Smooth muscle cell (in vitro differentiated cells): ENCODE measurements at regions not wholly inside any gene's neighbourhood (a gene's known extent, or its start where the extent isn't known, plus 50 kb on each side); places are given as distances from the start of the nearest gene placed in this dataset.

Source experiments
- DNase-seq: peaks from one replicate; lab custom pipeline; 2025; ENCODE audit not compliant: unreplicated experiment; lab: John Stamatoyannopoulos, UW
- H2AFZ ChIP-seq: fragments of 200-600 bp; sonication (generic); 2 replicates; pipeline ENCODE4 v1.6.0; 2016; ENCODE audit warnings: antibody characterized with exemption, low read depth, mild to moderate bottlenecking
- H3F3A ChIP-seq: fragments of 200-600 bp; sonication (generic); 2 replicates; pipeline ENCODE4 v1.6.0; 2017; ENCODE audit warnings: antibody characterized with exemption, low read depth
- H3K27ac ChIP-seq: fragments of 200-600 bp; sonication (generic); 2 replicates; pipeline ENCODE4 v1.5.1; 2016; ENCODE audit warnings: low read depth, mild to moderate bottlenecking
- H3K27me3 ChIP-seq: fragments of 200-600 bp; sonication (generic); 2 replicates; pipeline ENCODE4 v1.6.1; 2016; ENCODE audit warnings: low read depth, mild to moderate bottlenecking
- H3K36me3 ChIP-seq: fragments of 200-600 bp; sonication (generic); 2 replicates; pipeline ENCODE4 v1.5.1; 2016; ENCODE audit warnings: low read depth
- H3K4me1 ChIP-seq: fragments of 200-600 bp; sonication (generic); 2 replicates; pipeline ENCODE4 v1.5.1; 2016; ENCODE audit warnings: low read depth
- H3K4me2 ChIP-seq: fragments of 200-600 bp; sonication (generic); 2 replicates; pipeline ENCODE4 v1.6.0; 2016; ENCODE audit warnings: mild to moderate bottlenecking
- H3K4me3 ChIP-seq: fragments of 200-600 bp; sonication (generic); 2 replicates; pipeline ENCODE4 v1.5.1; 2016; ENCODE audit warnings: mild to moderate bottlenecking
- H3K79me2 ChIP-seq: fragments of 200-600 bp; sonication (generic); 2 replicates; pipeline ENCODE4 v1.6.0; 2016; ENCODE audit warnings: low read depth, mild to moderate bottlenecking
- H3K9ac ChIP-seq: fragments of 200-600 bp; sonication (generic); 2 replicates; pipeline ENCODE4 v1.6.0; 2016; ENCODE audit warnings: low read depth
- H3K9me3 ChIP-seq: fragments of 200-600 bp; sonication (generic); replicated peaks from 2 replicates; pipeline ENCODE4 v1.5.1; 2016; ENCODE audit warnings: low read depth
- H4K20me1 ChIP-seq: fragments of 200-600 bp; sonication (generic); 2 replicates; pipeline ENCODE4 v1.6.0; 2016; ENCODE audit warnings: low read depth
- WGBS: methylation state at CpG from one replicate; pipeline ENCODE4 v1.1.7; 2016; ENCODE audit warnings: low lambda C conversion rate; 5-methylcytosine and 5-hydroxymethylcytosine counted together
- TF ChIP-seq, protein P1 (sequence below): fragments of 200-600 bp; sonication (generic); IDR thresholded peaks from 2 replicates; pipeline ENCODE4 v1.5.1; 2017; ENCODE audit warnings: borderline replicate concordance, mild to moderate bottlenecking, antibody characterized with exemption; ENCODE audit not compliant: insufficient read depth, poor library complexity, severe bottlenecking

DNA sequence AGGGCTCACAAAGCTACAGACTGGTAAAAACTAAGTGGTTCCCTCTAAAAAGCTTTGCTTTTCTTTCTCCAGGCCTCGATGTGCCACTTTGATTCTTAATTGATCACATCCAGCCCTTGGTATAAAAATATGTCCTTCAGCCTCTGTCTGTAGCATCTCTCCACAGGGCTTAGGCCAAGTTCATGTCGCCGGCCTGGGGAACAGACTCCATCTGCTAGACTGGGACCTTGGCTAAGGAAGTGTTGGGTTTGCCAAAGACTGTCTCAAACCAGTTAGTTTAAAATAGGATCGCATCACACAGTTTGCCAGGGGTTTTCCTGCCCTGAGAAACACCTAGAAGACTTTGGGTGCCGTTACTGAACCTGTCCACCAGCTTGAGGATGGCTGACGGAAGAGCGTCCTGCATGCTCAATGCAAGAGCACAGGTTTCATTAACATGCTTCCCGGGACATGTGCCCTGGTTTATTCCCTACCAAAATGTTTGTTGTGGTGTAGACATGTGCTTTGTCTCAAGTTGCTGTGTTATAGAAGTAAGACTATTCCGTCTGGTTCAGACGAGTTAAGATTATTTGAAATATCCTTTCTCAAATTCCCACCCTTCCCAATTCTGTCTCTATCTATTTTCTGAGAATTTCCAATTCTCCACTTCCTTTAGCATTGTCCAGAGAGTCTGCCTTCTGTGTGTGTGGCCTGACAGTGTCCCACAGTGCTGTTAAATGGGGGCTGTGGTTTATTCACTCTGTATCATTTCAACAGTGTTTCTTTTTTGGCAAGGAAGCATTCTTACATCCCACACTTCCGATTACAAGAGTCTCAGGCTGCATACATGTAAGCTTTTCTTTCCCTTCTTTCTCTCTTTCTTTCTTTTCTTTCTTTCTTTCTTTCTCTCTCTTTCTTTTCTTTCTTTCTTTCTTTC lies 334.7 kb downstream of the INHBA start:
- no peak overlapping the region for H3K27ac ChIP-seq
- TF ChIP-seq, protein P1, sequence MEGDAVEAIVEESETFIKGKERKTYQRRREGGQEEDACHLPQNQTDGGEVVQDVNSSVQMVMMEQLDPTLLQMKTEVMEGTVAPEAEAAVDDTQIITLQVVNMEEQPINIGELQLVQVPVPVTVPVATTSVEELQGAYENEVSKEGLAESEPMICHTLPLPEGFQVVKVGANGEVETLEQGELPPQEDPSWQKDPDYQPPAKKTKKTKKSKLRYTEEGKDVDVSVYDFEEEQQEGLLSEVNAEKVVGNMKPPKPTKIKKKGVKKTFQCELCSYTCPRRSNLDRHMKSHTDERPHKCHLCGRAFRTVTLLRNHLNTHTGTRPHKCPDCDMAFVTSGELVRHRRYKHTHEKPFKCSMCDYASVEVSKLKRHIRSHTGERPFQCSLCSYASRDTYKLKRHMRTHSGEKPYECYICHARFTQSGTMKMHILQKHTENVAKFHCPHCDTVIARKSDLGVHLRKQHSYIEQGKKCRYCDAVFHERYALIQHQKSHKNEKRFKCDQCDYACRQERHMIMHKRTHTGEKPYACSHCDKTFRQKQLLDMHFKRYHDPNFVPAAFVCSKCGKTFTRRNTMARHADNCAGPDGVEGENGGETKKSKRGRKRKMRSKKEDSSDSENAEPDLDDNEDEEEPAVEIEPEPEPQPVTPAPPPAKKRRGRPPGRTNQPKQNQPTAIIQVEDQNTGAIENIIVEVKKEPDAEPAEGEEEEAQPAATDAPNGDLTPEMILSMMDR, result no peak
- no peaks in the 10 kb centered on the region for H3K27me3 ChIP-seq
- no peaks in the 10 kb centered on the region for H3K4me1 ChIP-seq
- no peaks in the 10 kb centered on the region for H4K20me1 ChIP-seq
- WGBS, result 86% methylated on average over 11 of the region's 11 CpGs
- H3F3A ChIP-seq, result no peaks in the 10 kb centered on the region
- H3K79me2 ChIP-seq, result no peaks in the 10 kb centered on the region
- H3K36me3 ChIP-seq, result no peaks in the 10 kb centered on the region
- H3K9ac ChIP-seq, result no peak overlapping the region
- H3K9me3 ChIP-seq, result no peaks in the 10 kb centered on the region
- peak overlapping the region; percentile 69 for H2AFZ ChIP-seq
- DNase-seq, result no peak
- H3K4me2 ChIP-seq, result peak overlapping the region; percentile 45
- no peak overlapping the region for H3K4me3 ChIP-seq

DNA sequence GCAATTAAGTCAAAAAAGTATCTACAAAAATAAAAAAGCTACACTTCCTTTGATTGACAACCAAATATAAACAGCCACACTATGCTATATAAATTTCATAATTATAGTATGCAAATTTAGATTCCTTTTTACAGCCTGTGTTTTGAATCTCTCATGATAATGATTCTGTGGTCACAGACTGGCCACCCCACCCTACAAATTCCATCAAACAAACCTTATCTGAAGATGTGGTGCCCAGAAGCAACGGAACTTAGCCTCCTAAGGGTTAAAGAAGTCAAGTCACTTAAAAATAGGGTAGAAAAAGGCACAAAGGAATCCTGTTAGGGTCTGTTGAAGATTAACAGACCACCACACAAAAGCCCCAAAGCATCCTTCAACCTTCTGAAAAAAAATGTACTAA lies 351.8 kb downstream of the INHBA start:
- Histone ChIP-seq H3K4me3 (no peak overlapping the region), H2AFZ (no peak overlapping the region), H3K9me3 (no peaks in the 10 kb centered on the region), H4K20me1 (no peaks in the 10 kb centered on the region), H3K4me1 (no peaks in the 10 kb centered on the region), H3K4me2 (no peak overlapping the region), H3F3A (no peaks in the 10 kb centered on the region), H3K27me3 (no peaks in the 10 kb centered on the region), H3K9ac (no peak overlapping the region), H3K36me3 (no peaks in the 10 kb centered on the region), H3K79me2 (no peaks in the 10 kb centered on the region), H3K27ac (no peak overlapping the region)
- DNase-seq, result no peak
- TF ChIP-seq, protein P1, result no peak
- 38% methylated on average over 1 of the region's 1 CpG for WGBS

DNA sequence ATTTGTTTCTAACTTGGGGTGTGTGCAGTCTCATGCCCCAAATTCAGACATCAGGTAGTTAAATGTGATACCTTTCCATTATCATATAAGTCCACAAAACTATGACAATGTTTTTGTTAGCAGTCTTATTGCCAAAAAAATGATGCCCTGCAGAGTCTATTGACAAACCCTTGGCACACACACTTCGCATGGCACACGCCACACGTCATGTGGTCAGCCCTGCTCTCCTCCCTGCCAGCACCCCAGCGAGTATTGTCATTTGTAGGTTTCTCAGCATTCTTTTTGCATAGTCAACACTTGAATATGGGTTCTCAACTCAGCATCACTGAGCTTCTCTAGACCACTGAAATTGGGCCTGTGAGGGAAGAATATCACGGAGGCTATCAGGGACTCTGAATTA lies 356.0 kb downstream of the INHBA start:
- TF ChIP-seq, protein P1, result no peak
- H3K27me3 ChIP-seq, result no peaks in the 10 kb centered on the region
- no peaks in the 10 kb centered on the region for H3F3A ChIP-seq
- H4K20me1 ChIP-seq, result no peaks in the 10 kb centered on the region
- H3K4me2 ChIP-seq, result no peak overlapping the region
- no peaks in the 10 kb centered on the region for H3K79me2 ChIP-seq
- 98% methylated on average over 5 of the region's 5 CpGs for WGBS
- no peaks in the 10 kb centered on the region for H3K9me3 ChIP-seq
- H3K4me1 ChIP-seq, result no peaks in the 10 kb centered on the region
- no peak overlapping the region for H3K9ac ChIP-seq
- DNase-seq, result no peak
- no peak overlapping the region for H2AFZ ChIP-seq
- no peak overlapping the region for H3K27ac ChIP-seq
- H3K36me3 ChIP-seq, result no peaks in the 10 kb centered on the region
- no peak overlapping the region for H3K4me3 ChIP-seq
